Kasumi-1 (cell line): ENCODE measurements at regions not wholly inside any gene's neighbourhood (a gene's known extent, or its start where the extent isn't known, plus 50 kb on each side); places are given as distances from the start of the nearest gene placed in this dataset.

Experiments used
- DNase-seq, 2 experiments: peaks; one replicate each; lab custom pipeline; 2025; lab: John Stamatoyannopoulos, UW

- no peak for DNase-seq
Measured at GRCh38 chr15:46110755-46111154, 475.9 kb downstream of the SQOR start.

DNA sequence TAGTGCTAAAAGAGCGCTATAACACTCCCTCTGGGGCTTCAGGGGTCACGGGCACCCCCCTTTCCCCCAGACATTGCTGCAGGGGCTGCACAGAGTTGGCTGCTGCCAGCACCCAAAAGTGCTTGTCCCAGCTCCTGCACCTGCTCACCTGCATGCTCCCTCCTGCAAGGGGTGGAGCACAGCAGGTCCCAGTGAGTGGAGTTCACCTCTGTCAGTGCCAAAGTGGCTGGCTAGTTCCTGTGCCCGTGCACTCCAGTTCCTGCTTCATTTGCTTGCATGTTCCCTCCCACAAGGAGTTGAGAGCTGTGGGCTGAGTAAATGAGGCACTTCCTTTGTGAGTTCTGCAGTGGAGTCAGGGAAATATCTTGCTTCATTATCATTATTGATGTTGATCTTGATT lies 476.9 kb downstream of the SQOR start:
- DNase-seq, result no peak

- no peak for DNase-seq
Measured at GRCh38 chr15:46117071-46117470, 482.2 kb downstream of the SQOR start.

DNA sequence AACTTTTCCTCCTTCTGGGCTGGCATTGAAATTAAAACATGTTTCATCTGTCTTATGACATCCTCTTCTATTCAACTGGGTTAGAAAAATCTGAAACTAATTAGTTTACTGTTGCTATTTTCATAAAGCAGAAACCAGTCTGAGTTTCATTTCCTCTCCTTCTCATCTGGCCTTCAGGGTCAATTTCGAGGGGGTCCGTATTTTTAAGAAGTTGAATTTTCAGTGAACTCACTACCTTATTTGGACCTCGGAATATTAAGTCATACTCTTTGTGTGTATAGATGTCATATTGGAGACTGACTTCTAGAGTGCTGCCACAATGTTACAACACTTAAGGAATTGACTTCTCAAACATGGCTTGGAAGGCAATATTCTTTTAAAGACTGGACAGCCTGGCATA lies 485.9 kb downstream of the SQOR start:
- DNase-seq, result no peak

DNA sequence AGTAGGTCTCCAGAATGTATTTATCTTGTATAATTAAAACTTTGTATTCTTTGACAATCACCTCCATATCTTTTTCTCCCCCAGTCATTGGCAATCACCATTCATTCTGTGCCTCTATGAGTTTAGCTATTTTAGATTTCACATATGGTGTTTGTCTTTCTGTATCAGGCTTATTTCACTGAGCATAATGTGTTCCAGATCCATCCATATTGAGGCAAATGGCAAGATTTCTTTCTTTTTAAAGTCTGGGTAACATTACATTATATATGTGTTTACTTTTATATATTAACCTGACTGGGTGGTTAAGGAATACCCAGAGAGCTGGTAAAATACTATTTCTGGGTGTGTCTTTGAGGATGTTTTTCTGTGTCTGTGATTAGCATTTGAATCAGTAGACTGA lies 486.6 kb downstream of the SQOR start:
- no peak for DNase-seq

DNA sequence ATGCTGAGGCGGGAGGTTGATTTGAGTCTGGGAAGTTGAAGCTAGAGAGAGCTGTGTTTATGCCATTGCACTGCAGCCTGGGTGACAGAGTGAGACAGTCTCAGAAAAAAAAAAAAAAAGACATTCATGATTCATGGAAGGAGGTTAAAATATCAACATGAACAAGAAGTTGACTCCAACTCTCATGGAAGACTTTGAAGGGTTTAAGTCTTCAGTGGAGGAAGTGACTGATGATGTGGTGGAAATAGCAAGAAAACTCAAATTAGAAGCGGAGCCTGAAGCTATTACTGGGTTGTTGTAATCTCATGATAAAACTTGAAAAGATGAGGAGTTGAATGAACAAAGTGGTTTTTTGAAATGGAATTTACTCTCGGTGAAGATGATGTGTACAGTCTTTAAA lies 491.8 kb downstream of the SQOR start:
- DNase-seq, result no peak

- no peak for DNase-seq
Measured at GRCh38 chr15:46127361-46127874, 492.6 kb downstream of the SQOR start.

DNA sequence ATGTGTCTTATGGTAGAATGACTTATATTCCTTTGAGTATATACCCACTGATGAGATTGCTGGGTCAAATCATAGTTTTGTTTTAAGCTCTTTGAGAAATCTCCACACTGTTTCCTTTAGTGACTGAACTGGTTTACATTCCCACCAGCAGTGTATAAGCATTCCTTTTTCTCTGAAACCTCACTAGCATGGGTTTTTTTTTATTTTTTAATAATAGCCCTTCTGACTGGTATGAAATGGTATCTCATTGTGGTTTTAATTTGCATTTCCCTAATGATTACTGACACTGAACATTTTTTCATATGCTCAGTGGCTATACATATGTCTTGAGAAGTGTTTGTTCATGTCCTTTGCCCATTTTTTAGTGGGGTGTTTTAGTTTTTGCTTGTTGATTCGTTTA lies 494.3 kb downstream of the SQOR start:
- DNase-seq, result no peak

DNA sequence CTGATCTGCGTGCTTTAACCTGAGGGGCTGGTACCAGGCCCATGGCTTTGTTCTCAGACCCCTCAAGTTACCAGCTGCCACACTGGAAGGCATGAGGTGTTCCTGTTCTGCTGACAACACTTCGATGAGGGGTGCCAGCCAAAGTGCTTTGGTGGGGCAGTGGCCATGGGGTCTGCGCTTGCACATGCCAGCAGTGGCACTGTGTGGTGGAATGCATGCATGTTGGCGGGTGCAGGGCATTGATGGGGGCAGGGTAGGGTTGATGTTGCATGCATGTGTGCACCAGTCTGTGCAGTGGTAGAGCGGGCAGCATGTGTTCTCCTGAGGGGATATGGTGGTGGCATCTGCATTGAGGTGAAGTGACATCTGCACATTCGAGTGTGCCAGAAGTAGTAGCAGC lies 497.0 kb downstream of the SQOR start:
- no peak for DNase-seq

GRCh38 chr15:46137443-46137842 lies 502.6 kb downstream of the SQOR start:
- DNase-seq, result no peak

GRCh38 chr15:46146002-46146401 lies 511.2 kb downstream of the SQOR start:
- no peak for DNase-seq

DNA sequence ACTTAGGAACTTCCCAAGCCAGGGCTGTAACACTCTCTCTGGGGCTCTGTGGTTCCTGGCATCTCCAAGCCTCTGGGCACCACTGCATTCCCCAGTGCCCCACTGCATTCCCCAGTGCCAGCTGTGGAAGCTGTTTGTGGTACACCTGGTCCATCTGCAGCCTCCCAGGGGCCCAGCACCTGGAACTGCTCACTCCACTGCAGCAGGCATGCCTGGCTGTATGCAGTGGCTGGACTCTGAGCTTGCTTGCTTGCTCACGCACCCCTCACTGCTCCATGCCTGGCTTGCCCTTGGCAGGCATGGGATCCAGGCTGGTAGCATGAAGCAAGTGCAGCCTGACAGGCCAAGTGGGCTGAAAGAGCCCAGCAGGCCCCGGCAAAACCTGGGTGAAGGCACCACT lies 512.1 kb downstream of the SQOR start:
- no peak for DNase-seq

- DNase-seq, result no peak
Measured at GRCh38 chr15:46151786-46152185, 517.0 kb downstream of the SQOR start.

DNA sequence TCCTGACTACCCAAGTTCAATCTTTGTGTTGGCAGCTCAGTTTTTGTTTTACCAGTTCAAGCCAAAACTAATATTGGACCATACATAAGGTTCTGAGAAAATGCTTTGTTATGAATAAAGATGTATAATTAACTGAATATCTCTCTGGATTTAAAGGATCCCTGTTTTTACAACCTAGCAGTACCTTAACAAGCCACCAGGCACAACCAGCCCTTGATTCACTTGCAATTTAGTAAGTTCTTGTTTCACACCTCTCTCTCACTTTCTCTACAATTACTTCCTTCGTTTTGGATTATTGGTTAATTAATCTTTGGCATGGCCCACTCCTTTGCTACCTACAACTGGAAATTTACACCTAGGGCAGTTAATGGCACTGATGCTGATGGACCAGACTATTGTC lies 531.9 kb downstream of the SQOR start:
- no peak for DNase-seq

DNA sequence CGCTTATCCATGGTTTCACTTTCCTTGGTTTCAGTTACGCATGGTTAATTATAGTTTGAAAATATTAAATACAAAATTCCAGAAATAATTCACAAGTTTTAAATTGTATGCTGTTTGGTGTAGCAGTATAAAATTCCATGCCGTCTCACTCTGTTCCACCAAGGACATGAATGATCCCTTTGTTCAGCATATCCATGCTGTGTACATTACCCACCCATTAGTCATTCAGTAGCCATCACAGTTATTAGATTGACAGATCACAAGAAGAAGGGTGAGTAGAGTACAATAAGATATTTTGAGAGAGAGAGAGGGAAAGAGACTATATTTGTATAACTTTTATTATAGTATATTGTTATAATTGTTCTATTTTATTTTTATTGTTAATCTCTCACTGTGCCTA lies 535.5 kb downstream of the SQOR start:
- DNase-seq, result no peak

DNA sequence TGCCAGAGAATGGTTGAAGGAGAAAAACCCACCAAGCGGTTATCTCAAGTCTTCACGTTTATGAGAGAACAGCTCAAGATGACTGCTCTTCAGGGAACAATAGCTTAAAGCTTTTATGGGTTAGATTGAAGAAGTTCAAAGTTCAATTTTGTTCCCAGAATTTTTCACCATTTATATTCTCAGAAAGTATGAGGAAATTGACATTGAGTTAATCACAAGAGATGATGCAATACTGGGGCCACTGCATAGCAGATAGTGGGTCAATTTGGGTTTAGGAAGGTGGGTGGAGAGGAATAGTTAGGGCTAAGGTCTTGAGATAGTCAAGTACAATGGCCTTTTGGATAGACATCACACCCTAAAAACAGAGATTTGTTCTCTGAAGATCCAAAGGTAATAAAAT lies 539.3 kb downstream of the SQOR start:
- no peak for DNase-seq

GRCh38 chr15:46177219-46177618 lies 542.4 kb downstream of the SQOR start:
- no peak for DNase-seq

GRCh38 chr15:46178138-46178537 lies 543.3 kb downstream of the SQOR start:
- DNase-seq, result no peak

DNA sequence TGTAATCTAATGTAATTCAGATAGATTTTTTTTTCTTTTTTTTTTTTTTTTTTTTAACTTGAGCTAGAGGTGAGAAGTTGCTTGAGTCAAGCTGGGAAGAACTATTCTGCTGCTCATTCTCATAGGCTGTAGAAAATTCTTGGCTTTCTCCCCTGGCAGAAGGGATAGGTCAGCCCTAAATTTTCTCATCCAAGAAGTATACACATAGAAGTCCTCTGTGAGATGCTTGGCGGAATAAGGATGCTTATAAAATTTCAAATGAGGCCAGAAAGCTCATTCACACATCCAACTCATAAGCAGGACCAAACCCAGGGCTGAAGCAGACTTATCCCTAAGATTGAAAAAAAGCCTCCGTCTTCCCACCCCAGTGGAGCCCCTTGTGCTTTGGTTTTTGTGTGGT lies 572.5 kb downstream of the SQOR start:
- no peak for DNase-seq

GRCh38 chr15:46213551-46213950 lies 578.7 kb downstream of the SQOR start:
- no peak for DNase-seq

DNA sequence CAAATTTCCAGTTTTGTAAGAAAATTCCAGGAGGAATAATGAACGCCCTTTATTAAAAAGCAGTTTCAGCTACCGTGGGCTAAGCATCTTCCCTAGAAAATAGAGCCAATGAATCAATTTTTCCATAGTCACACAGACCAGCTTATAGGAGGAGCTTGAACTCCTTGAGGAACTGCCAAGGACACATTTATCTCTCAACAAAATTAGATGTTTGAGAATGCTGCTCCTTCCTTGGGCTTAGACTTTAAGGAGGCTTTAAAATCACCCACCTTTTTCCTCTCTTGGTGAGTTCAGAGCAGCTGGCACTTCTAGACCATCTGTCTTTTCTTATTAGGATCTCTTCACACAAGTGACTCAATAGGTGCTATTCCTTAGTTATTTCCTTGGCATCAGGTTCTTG lies 588.0 kb downstream of the SQOR start:
- no peak for DNase-seq

DNA sequence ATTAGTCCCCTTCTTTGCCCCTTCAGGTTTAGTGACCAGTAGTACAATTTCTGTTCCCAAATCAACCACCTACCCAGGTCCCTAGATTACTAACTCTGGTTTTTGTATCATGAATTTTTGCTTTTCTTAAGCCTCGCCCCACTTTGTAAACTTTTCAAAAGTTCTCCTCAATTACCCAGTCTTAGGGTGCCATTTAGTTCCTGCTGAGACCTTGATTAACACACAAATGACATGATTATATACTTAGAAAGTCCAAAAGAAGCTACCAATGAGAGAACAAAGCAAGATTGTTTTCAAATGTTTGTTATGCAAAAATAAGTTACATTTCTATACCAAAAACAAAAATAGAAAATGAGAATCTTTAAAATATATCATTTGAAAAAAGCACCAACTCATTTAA lies 594.4 kb downstream of the SQOR start:
- no peak for DNase-seq

DNA sequence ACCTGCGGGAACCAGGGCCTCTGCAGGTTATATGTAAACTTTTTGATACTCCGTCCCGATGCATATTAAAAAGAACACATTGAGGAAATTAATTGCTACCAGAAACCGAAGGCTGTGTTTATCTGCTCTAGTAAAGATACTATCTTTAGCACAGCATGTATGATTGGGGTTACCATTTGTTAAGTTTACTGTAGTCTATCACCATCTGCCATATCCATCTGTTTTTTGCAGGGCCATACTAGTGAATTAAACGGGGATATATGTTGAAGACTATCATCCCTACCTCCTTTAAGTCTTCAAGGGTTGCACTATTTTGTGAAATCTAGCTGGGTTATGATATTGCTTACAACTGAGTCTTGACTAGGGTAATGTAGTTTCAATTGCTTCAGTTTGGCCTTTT lies 597.0 kb downstream of the SQOR start:
- DNase-seq, result no peak

- DNase-seq, result no peak
Measured at GRCh38 chr15:46232471-46232870, 597.6 kb downstream of the SQOR start.

GRCh38 chr15:46242935-46243334 lies 608.1 kb downstream of the SQOR start:
- DNase-seq, result no peak
